ENCODE measurements at regions not wholly inside any gene's neighbourhood (a gene's known extent, or its start where the extent isn't known, plus 50 kb on each side); places are given as distances from the start of the nearest gene placed in this dataset.

DNA sequence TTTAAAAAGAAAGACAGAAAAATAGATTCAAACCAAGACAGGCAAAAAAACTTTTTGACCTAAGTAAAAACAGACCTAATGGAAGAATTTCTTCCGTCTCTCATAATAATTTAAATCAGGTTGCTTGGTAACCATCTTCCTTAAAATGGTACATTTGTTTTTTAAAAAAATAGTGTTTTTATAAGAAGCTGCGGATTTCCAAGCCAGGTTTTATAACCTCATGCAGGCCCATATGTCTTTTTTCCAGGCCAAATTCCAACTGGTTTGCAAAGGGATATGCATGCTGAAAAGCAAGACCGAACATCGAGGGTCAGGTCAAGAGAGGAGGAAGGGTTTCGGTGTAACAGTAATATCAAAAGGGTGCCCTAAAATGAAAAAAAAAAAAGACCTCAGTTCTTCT, 172.9 kb downstream of the MAIP1 start:
- H3K27ac ChIP-seq, result no peak overlapping the region
- ChIA-PET POLR2A (ENCODE audit: low non-redundant PET) (no interaction called here), CTCF (no interaction called here)
- DNase-seq (ENCODE audit: low spot score), result no peak
- TF ChIP-seq, protein P1, sequence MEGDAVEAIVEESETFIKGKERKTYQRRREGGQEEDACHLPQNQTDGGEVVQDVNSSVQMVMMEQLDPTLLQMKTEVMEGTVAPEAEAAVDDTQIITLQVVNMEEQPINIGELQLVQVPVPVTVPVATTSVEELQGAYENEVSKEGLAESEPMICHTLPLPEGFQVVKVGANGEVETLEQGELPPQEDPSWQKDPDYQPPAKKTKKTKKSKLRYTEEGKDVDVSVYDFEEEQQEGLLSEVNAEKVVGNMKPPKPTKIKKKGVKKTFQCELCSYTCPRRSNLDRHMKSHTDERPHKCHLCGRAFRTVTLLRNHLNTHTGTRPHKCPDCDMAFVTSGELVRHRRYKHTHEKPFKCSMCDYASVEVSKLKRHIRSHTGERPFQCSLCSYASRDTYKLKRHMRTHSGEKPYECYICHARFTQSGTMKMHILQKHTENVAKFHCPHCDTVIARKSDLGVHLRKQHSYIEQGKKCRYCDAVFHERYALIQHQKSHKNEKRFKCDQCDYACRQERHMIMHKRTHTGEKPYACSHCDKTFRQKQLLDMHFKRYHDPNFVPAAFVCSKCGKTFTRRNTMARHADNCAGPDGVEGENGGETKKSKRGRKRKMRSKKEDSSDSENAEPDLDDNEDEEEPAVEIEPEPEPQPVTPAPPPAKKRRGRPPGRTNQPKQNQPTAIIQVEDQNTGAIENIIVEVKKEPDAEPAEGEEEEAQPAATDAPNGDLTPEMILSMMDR (conservative IDR thresholded peaks at IDR 0.05; ENCODE audit: low read depth), result no peak

DNA sequence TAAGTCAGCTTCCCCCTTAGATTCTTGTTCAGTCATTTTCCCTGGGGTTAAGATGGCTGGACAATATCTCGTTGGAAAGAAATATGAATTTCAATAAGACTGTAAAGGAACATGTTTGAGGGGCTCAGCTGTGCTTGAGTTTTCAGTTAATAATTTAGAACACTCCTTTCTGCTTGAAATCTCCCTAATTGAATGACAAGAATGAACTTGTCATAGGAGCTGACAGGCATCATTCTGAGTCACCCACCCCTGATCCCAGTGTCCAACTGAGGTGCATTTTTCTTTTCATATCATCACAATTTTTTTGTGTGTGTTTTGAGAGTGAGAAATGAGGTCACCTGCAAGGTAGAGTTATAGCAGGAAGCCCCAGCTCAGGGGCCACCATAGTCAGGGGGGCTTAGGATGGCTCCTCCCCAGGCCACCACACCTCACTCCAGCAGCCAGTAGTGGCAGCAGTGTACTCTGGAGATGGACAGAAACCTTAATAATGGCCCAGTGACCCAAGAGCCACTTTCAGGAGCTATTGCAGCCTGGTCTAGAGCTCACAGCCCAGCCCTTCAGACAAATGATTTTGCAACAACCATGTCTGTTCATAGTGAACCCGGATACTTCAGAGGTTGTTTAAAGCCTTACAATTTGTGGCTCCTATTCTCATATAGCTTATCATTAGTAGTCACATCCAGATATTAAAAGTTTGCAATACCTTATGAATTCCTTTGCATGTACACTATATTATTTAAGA, 174.5 kb downstream of the MAIP1 start:
- peak overlapping the region; percentile 48; the same call in 1 of the 2 replicates for H3K27ac ChIP-seq
- peak; percentile 83 for DNase-seq (ENCODE audit: low spot score)
- POLR2A ChIA-PET (ENCODE audit: low non-redundant PET), result no interaction called here
- TF ChIP-seq, protein P1 (conservative IDR thresholded peaks at IDR 0.05; ENCODE audit: low read depth), result no peak
- CTCF ChIA-PET, result no interaction called here

DNA sequence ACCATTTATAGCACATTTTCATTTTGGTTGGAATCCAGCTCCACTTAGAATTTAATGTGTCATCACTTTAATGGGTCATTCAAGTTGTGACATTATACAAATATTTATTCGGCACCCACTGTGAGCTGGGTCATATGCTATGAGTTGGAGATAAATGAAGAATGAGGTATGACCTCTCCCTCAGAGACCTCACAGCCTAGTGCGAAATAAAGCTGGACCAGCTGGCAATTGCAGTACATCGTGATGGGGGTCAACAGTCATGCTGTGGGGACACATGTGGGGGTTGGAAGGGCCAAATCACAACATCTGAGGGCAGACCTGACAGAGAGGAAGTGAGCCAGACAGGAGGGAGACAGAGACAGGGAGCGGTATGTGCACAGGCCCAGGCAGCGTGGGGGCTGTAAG, 175.4 kb downstream of the MAIP1 start:
- H3K27ac ChIP-seq, result no peak overlapping the region
- TF ChIP-seq, protein P1 (conservative IDR thresholded peaks at IDR 0.05; ENCODE audit: low read depth), result no peak
- ChIA-PET CTCF (no interaction called here), POLR2A (ENCODE audit: low non-redundant PET) (no interaction called here)
- DNase-seq (ENCODE audit: low spot score), result no peak

DNA sequence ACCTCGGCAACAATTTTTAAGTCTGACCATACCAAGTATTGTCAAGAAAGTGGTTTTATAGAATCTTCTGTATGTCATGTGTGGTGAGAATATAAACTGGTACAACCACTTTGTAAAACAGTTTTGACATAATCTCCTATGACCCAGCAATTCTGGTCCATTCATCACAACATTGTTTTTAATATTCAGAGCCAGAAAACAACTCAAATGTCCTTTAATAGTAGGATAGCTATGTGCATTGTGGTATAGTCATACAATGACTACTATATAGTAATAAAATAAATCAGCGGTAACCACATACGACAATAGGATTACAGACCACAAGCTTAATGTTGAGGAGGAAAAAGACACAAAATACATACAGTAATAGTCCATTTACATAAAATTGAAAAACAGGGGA, 175.2 kb upstream of the SPATS2L start:
- ChIA-PET POLR2A (ENCODE audit: low non-redundant PET) (no interaction called here), CTCF (interaction anchor here (0.7 kb wide), 1 partner anchor 427 kb away, joined by 3 read pairs; no protein-coding TSS in a partner anchor)

DNA sequence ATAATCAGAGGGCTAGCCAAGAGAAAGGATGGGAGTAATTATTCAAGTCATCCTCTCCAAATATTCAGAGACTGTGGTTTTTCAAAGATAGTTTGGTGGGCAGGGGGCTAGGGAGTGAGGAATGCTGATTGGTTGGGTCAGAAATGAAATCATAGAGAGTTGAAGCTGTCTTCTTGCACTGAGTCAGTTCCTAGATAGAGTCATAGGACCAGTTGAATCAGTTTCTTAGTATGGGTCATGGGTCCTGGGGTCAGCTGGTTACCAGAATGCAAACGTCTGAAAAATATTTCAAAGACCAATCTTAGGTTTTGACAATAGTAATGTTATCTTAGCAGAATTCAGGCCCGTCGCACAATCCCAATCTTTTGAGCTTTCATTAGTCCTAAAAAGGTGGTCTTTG, 171.4 kb upstream of the SPATS2L start:
- no peak for DNase-seq (ENCODE audit: low spot score)
- CTCF ChIA-PET, result no interaction called here
- POLR2A ChIA-PET (ENCODE audit: low non-redundant PET), result no interaction called here
- H3K27ac ChIP-seq, result no peak overlapping the region
- TF ChIP-seq, protein P1 (conservative IDR thresholded peaks at IDR 0.05; ENCODE audit: low read depth), result no peak

More for the DNA sequence above, 175.2 kb upstream of the SPATS2L start:
- TF ChIP-seq, protein P1 (conservative IDR thresholded peaks at IDR 0.05; ENCODE audit: low read depth), result no peak
- H3K27ac ChIP-seq, result no peak overlapping the region
- no peak for DNase-seq (ENCODE audit: low spot score)

DNA sequence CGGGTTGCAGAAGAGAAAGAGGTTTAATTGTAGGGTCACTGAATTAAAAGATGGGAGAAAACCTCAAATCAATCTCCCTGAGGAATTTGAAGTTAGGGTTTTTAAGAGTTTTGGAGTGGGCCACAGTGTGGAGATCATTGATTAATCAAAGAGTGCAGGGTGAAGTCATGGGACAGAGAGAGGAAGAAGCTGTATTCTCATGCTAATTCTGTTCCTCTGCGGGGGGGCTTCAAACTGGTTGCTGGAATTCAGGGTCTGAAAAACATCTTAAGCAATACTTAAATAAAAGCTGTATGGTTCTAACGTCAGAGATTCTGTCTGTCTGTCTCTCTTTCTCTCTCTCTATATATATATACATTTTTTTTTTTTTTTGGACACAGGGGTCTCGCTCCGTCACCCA, 169.8 kb upstream of the SPATS2L start:
- TF ChIP-seq, protein P1 (conservative IDR thresholded peaks at IDR 0.05; ENCODE audit: low read depth), result no peak
- no peak overlapping the region for H3K27ac ChIP-seq
- CTCF ChIA-PET, result no interaction called here
- no peak for DNase-seq (ENCODE audit: low spot score)
- POLR2A ChIA-PET (ENCODE audit: low non-redundant PET), result no interaction called here
